CD4-positive, alpha-beta memory T cell (primary cell): ENCODE measurements at regions not wholly inside any gene's neighbourhood (a gene's known extent, or its start where the extent isn't known, plus 50 kb on each side); places are given as distances from the start of the nearest gene placed in this dataset.

Experiments used
- CTCF ChIA-PET: fragments of 350-600 bp; sonication (Branson Sonifier 250); formaldehyde crosslinking; loops from one replicate; lab custom pipeline; 2021; ENCODE audit warnings: inconsistent platforms; ENCODE audit not compliant: partially characterized antibody; lab: Charles Lee
- POLR2A ChIA-PET: fragments of 350-600 bp; sonication (Branson Sonifier 250); formaldehyde crosslinking; loops from one replicate; lab custom pipeline; 2021; ENCODE audit not compliant: partially characterized antibody; lab: Charles Lee
- DNase-seq, 5 donors: peaks; one replicate each; pipeline versions ENCODE4 v3.0.0 to v3.0.0-alpha.2; 2020 to 2022; ENCODE audit warnings: mixed read lengths in 1 of 5
- H3K27ac ChIP-seq: one replicate; pipeline ENCODE4 v1.7.0; 2013; ENCODE audit warnings: low read depth, low read length
- H3K27me3 ChIP-seq: 2 replicates; pipeline ENCODE4 v1.7.0; 2013; ENCODE audit warnings: mild to moderate bottlenecking, low read length, moderate library complexity; ENCODE audit not compliant: insufficient read depth
- H3K36me3 ChIP-seq: 2 replicates; pipeline ENCODE4 v1.7.0; 2013; ENCODE audit warnings: mild to moderate bottlenecking, low read length, moderate library complexity; ENCODE audit not compliant: insufficient read depth
- H3K4me1 ChIP-seq: 2 replicates; pipeline ENCODE4 v1.7.0; 2013; ENCODE audit warnings: mild to moderate bottlenecking, low read length, moderate library complexity; ENCODE audit not compliant: insufficient read depth
- H3K4me3 ChIP-seq, 2 donors: one replicate each; pipeline ENCODE4 v1.7.0; 2013; ENCODE audit warnings: low read length in 2 of 2, mild to moderate bottlenecking in 1 of 2
- H3K9me3 ChIP-seq, 2 donors: one replicate each; pipeline ENCODE4 v1.7.0; 2013; ENCODE audit warnings: low read length in 2 of 2, control low read depth in 1 of 2; ENCODE audit not compliant: control insufficient read depth in 1 of 2
- H3K27ac Mint-ChIP-seq, 7 donors: one replicate each; pipeline ENCODE4 v1.8.0; 2020 to 2021; ENCODE audit warnings: mixed read lengths in 7 of 7, mild to moderate bottlenecking in 6 of 7, inconsistent platforms in 3 of 7, moderate library complexity in 3 of 7
- H3K27me3 Mint-ChIP-seq, 2 donors: one replicate each; pipeline ENCODE4 v1.8.0; 2020 to 2021; ENCODE audit warnings: mixed read lengths in 2 of 2
- H3K36me3 Mint-ChIP-seq, 2 donors: one replicate each; pipeline ENCODE4 v1.8.0; 2020 to 2021; ENCODE audit warnings: mixed read lengths in 2 of 2, inconsistent platforms in 1 of 2, mild to moderate bottlenecking in 1 of 2
- H3K4me1 Mint-ChIP-seq, 4 donors: one replicate each; pipeline ENCODE4 v1.8.0; 2020 to 2021; ENCODE audit warnings: mixed read lengths in 4 of 4, mild to moderate bottlenecking in 1 of 4
- H3K4me3 Mint-ChIP-seq, 8 donors: one replicate each; pipeline ENCODE4 v1.8.0; 2020 to 2021; ENCODE audit warnings: mixed read lengths in 8 of 8, mild to moderate bottlenecking in 7 of 8, moderate library complexity in 6 of 8, inconsistent platforms in 3 of 8
- H3K9me3 Mint-ChIP-seq, 8 donors: one replicate each; pipeline ENCODE4 v1.8.0; 2020 to 2021; ENCODE audit warnings: mixed read lengths in 8 of 8, mild to moderate bottlenecking in 5 of 8, inconsistent platforms in 3 of 8, moderate library complexity in 1 of 8
- intact Hi-C: fragments of 100-400 bp; cut with micrococcal nuclease; formaldehyde crosslinking; loops from one replicate; pipeline ENCODE4 v1.15.1; 2023

DNA sequence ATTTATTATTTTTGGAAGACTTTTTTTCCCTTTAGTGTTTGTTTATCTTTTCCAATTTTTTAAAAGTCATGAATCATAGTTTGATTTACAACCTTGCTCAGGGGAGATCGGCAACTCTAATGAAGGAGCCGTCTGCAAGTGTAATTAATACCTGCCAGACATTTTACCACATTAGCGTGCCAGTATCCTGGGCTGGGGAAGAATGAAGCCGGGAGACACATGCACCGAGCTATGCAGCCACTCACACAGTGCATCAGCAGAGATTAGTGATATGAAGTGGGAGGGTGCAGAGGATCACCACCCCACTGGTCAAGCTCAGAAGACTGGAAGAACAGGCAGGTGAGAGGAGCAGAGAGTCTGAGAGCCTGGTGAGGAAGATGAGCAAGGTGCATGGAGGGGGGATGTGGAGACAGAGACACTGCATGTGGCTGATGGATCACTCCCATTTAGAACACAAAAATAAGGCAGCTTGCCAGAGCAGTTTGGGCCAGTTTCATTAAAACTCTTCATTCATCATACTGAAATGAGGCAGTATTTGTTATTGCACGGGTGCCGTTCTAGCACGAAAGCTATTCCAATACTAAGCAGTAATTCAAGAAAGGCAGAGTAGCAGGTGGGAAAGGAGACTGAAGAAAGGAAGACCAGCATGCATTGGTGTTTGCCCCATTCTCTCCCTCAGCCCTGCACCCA, 821.6 kb downstream of the TUSC7 start:
- Histone ChIP-seq H3K4me1 (no peaks in the 10 kb centered on the region), H3K4me3 (no peak overlapping the region), H3K36me3 (no peaks in the 10 kb centered on the region), H3K27me3 (no peaks in the 10 kb centered on the region), H3K27ac (no peak overlapping the region), H3K9me3 (no peaks in the 10 kb centered on the region)
- H3K36me3 Mint-ChIP-seq: no peaks in the 10 kb centered on the region
- DNase-seq: no peak
- no peaks in the 10 kb centered on the region for H3K4me1 Mint-ChIP-seq
- H3K27me3 Mint-ChIP-seq: no peaks in the 10 kb centered on the region
- H3K27ac Mint-ChIP-seq: no peak overlapping the region
- H3K9me3 Mint-ChIP-seq: peaks cover 0 to 11% (median 5%) of the 10 kb centered on the region in 8 donors
- CTCF ChIA-PET: no interaction called here
- POLR2A ChIA-PET: no interaction called here
- H3K4me3 Mint-ChIP-seq: no peak overlapping the region
- intact Hi-C loops: no loop called here

- POLR2A ChIA-PET: no interaction called here
- no peak overlapping the region for H3K4me3 ChIP-seq
- H3K9me3 ChIP-seq: no peaks in the 10 kb centered on the region
- H3K36me3 ChIP-seq: no peaks in the 10 kb centered on the region
- peaks cover 0 to 10% (median 6%) of the 10 kb centered on the region in 8 donors for H3K9me3 Mint-ChIP-seq
- H3K27me3 ChIP-seq: no peaks in the 10 kb centered on the region
- no peaks in the 10 kb centered on the region for H3K4me1 Mint-ChIP-seq
- H3K36me3 Mint-ChIP-seq: no peaks in the 10 kb centered on the region
- no peak overlapping the region for H3K27ac Mint-ChIP-seq
- no peak overlapping the region for H3K27ac ChIP-seq
- intact Hi-C loops: no loop called here
- H3K27me3 Mint-ChIP-seq: no peaks in the 10 kb centered on the region
- DNase-seq: no peak
- CTCF ChIA-PET: no interaction called here
- no peaks in the 10 kb centered on the region for H3K4me1 ChIP-seq
- H3K4me3 Mint-ChIP-seq: no peak overlapping the region
These were observed 822.7 kb downstream of the TUSC7 start for GRCh38 chr3:117532268-117532667.

GRCh38 chr3:117534138-117534537, 824.6 kb downstream of the TUSC7 start:
- Mint-ChIP-seq H3K4me1 (no peaks in the 10 kb centered on the region), H3K4me3 (no peak overlapping the region), H3K27me3 (no peaks in the 10 kb centered on the region), H3K9me3 (peaks cover 0 to 9% (median 3%) of the 10 kb centered on the region in 8 donors), H3K27ac (no peak overlapping the region), H3K36me3 (no peaks in the 10 kb centered on the region)
- no peak for DNase-seq
- intact Hi-C loops: no loop called here
- H3K4me3 ChIP-seq: no peak overlapping the region
- H3K9me3 ChIP-seq: no peaks in the 10 kb centered on the region
- no peaks in the 10 kb centered on the region for H3K36me3 ChIP-seq
- ChIA-PET POLR2A (no interaction called here), CTCF (no interaction called here)
- no peak overlapping the region for H3K27ac ChIP-seq
- no peaks in the 10 kb centered on the region for H3K27me3 ChIP-seq
- no peaks in the 10 kb centered on the region for H3K4me1 ChIP-seq

DNA sequence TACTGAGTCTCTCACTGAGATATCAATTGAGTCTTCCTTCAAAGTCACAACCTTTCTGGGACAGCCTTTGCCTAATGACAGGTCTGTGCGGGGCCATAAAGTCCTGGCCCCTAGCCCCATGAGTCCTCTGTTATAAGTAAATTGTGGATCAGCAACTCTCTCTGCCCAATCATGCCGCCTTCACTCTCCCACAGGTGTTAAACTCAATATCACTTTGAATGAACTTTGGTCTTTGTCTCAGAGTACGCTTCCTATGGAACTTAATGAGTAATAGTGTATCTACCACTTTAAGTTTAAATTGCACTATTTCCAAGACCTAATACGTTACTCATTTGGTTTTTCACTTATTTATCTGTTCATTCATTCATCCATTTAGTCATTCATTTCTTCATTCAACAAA, 826.4 kb downstream of the TUSC7 start:
- no peak overlapping the region for H3K27ac Mint-ChIP-seq
- no peak for DNase-seq
- no peaks in the 10 kb centered on the region for H3K4me1 ChIP-seq
- H3K27me3 ChIP-seq: no peaks in the 10 kb centered on the region
- no peaks in the 10 kb centered on the region for H3K4me1 Mint-ChIP-seq
- H3K27ac ChIP-seq: no peak overlapping the region
- no peaks in the 10 kb centered on the region for H3K9me3 ChIP-seq
- H3K4me3 ChIP-seq: no peak overlapping the region
- H3K9me3 Mint-ChIP-seq: peaks cover 0 to 9% (median 4%) of the 10 kb centered on the region in 8 donors
- POLR2A ChIA-PET: no interaction called here
- H3K36me3 ChIP-seq: no peaks in the 10 kb centered on the region
- intact Hi-C loops: no loop called here
- H3K36me3 Mint-ChIP-seq: no peaks in the 10 kb centered on the region
- no peaks in the 10 kb centered on the region for H3K27me3 Mint-ChIP-seq
- H3K4me3 Mint-ChIP-seq: no peak overlapping the region
- CTCF ChIA-PET: no interaction called here

GRCh38 chr3:117537949-117538348, 828.4 kb downstream of the TUSC7 start:
- no peak for DNase-seq
- no peaks in the 10 kb centered on the region for H3K4me1 Mint-ChIP-seq
- no peak overlapping the region for H3K27ac Mint-ChIP-seq
- ChIA-PET CTCF (no interaction called here), POLR2A (no interaction called here)
- H3K4me3 Mint-ChIP-seq: no peak overlapping the region
- H3K27me3 Mint-ChIP-seq: no peaks in the 10 kb centered on the region
- intact Hi-C loops: no loop called here
- Histone ChIP-seq H3K4me3 (no peak overlapping the region), H3K4me1 (no peaks in the 10 kb centered on the region), H3K9me3 (no peaks in the 10 kb centered on the region), H3K27ac (no peak overlapping the region), H3K27me3 (no peaks in the 10 kb centered on the region), H3K36me3 (no peaks in the 10 kb centered on the region)
- H3K9me3 Mint-ChIP-seq: peaks cover 0 to 9% (median under 1%) of the 10 kb centered on the region in 8 donors
- no peaks in the 10 kb centered on the region for H3K36me3 Mint-ChIP-seq

GRCh38 chr3:117539729-117540128, 830.1 kb downstream of the TUSC7 start:
- H3K4me1 Mint-ChIP-seq: no peaks in the 10 kb centered on the region
- no peak for DNase-seq
- H3K27me3 Mint-ChIP-seq: no peaks in the 10 kb centered on the region
- H3K4me3 ChIP-seq: no peak overlapping the region
- no peaks in the 10 kb centered on the region for H3K27me3 ChIP-seq
- no peaks in the 10 kb centered on the region for H3K36me3 ChIP-seq
- H3K9me3 ChIP-seq: no peaks in the 10 kb centered on the region
- no peak overlapping the region for H3K27ac Mint-ChIP-seq
- ChIA-PET CTCF (no interaction called here), POLR2A (no interaction called here)
- no peaks in the 10 kb centered on the region for H3K4me1 ChIP-seq
- peaks cover 0 to 9% (median 2%) of the 10 kb centered on the region in 8 donors for H3K9me3 Mint-ChIP-seq
- no peaks in the 10 kb centered on the region for H3K36me3 Mint-ChIP-seq
- H3K27ac ChIP-seq: no peak overlapping the region
- intact Hi-C loops: no loop called here
- H3K4me3 Mint-ChIP-seq: no peak overlapping the region

DNA sequence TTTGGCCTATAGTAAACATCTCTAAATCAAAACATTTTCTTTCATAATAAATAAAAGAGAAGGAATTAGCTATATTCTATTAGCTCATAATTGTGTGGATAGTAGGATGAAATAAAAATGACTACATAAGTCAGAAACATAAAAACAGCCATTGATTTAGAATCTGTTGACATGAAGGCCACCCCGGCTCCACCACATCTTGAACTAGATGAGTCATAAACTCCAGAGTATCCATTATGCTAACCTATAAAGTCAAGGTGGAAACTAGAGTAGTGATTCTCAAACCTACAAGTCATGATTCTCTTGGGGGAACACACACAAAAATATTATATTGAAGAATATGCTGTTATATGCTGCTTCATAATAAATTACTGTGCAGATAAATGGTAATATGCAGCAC, 831.0 kb downstream of the TUSC7 start:
- Mint-ChIP-seq H3K27me3 (no peaks in the 10 kb centered on the region), H3K27ac (no peak overlapping the region), H3K4me1 (no peaks in the 10 kb centered on the region), H3K4me3 (no peak overlapping the region), H3K9me3 (peaks cover 0 to 9% (median 2%) of the 10 kb centered on the region in 8 donors), H3K36me3 (no peaks in the 10 kb centered on the region)
- Histone ChIP-seq H3K27ac (no peak overlapping the region), H3K36me3 (no peaks in the 10 kb centered on the region), H3K4me3 (no peak overlapping the region), H3K27me3 (no peaks in the 10 kb centered on the region), H3K4me1 (no peaks in the 10 kb centered on the region), H3K9me3 (no peaks in the 10 kb centered on the region)
- intact Hi-C loops: no loop called here
- no peak for DNase-seq
- POLR2A ChIA-PET: no interaction called here
- CTCF ChIA-PET: no interaction called here
